Thoracic aorta (tissue), 2 donors: ENCODE measurements at regions not wholly inside any gene's neighbourhood (a gene's known extent, or its start where the extent isn't known, plus 50 kb on each side); places are given as distances from the start of the nearest gene placed in this dataset.

ENCODE experiments used
- ATAC-seq: fragments of 150-250 bp; one replicate; pipeline ENCODE4 v1.8.0; 2017; ENCODE audit warnings: low read depth; ENCODE audit not compliant: insufficient number of reproducible peaks, low FRiP score
- DNase-seq: peaks from one replicate; pipeline ENCODE4 v3.0.0-alpha.2; 2020; ENCODE audit warnings: low spot score
- H3K27ac ChIP-seq, 2 donors: fragments of 200-600 bp; sonication (generic); 1 replicate in 1 of 2; 2 replicates in 1 of 2; pipeline ENCODE4 v1.5.1; 2016; ENCODE audit warnings: mild to moderate bottlenecking in 2 of 2, moderate library complexity in 2 of 2
- H3K27me3 ChIP-seq: fragments of 200-600 bp; sonication (generic); replicated peaks from 2 replicates; pipeline ENCODE4 v1.6.0; 2016; ENCODE audit warnings: mild to moderate bottlenecking; ENCODE audit not compliant: insufficient read depth
- H3K36me3 ChIP-seq: fragments of 200-600 bp; sonication (generic); one replicate; pipeline ENCODE4 v1.5.1; 2016
- H3K4me1 ChIP-seq, 2 donors: fragments of 200-600 bp; sonication (generic); 1 replicate in 1 of 2; 2 replicates in 1 of 2; pipeline versions ENCODE4 v1.5.1 to v1.6.0; 2016; ENCODE audit warnings: low read depth in 2 of 2, mild to moderate bottlenecking in 1 of 2; ENCODE audit not compliant: control insufficient read depth in 1 of 2
- H3K4me3 ChIP-seq: fragments of 200-600 bp; sonication (generic); 2 replicates; pipeline ENCODE4 v1.5.1; 2016; ENCODE audit warnings: mild to moderate bottlenecking
- H3K9me3 ChIP-seq: fragments of 200-600 bp; sonication (generic); 2 replicates; pipeline ENCODE4 v1.5.1; 2016
- CTCF ChIP-seq: fragments of 200-600 bp; sonication (generic); IDR thresholded peaks from one replicate; pipeline ENCODE4 v1.5.1; 2019; ENCODE audit warnings: antibody characterized with exemption

- Histone ChIP-seq H3K4me1 (no peaks in the 10 kb centered on the region), H3K27me3 (no peaks in the 10 kb centered on the region), H3K27ac (no peak overlapping the region), H3K36me3 (no peaks in the 10 kb centered on the region), H3K9me3 (no peaks in the 10 kb centered on the region), H3K4me3 (no peak overlapping the region)
- ATAC-seq (no peak), DNase-seq (no peak)
- no peak for TF ChIP-seq CTCF
These were observed 299.9 kb upstream of the SFRP2 start for GRCh38 chr4:154088741-154089140.

- no peak for TF ChIP-seq CTCF
- no peaks in the 10 kb centered on the region for H3K36me3 ChIP-seq
- no peak overlapping the region for H3K4me3 ChIP-seq
- H3K9me3 ChIP-seq, result no peaks in the 10 kb centered on the region
- no peak overlapping the region for H3K27ac ChIP-seq
- ATAC-seq (no peak), DNase-seq (no peak)
- H3K27me3 ChIP-seq, result no peaks in the 10 kb centered on the region
- H3K4me1 ChIP-seq, result no peaks in the 10 kb centered on the region
These were observed 297.4 kb upstream of the SFRP2 start for GRCh38 chr4:154086247-154086646.

GRCh38 chr4:154084864-154085263 is 296.0 kb upstream of the SFRP2 start:
- no peak overlapping the region for H3K4me3 ChIP-seq
- DNase-seq (no peak), ATAC-seq (no peak)
- no peaks in the 10 kb centered on the region for H3K9me3 ChIP-seq
- H3K4me1 ChIP-seq, result no peaks in the 10 kb centered on the region
- no peak for TF ChIP-seq CTCF
- H3K27me3 ChIP-seq, result no peaks in the 10 kb centered on the region
- no peaks in the 10 kb centered on the region for H3K36me3 ChIP-seq
- no peak overlapping the region for H3K27ac ChIP-seq

GRCh38 chr4:154082760-154083535 is 294.1 kb upstream of the SFRP2 start:
- no peak for TF ChIP-seq CTCF
- no peak overlapping the region for H3K4me3 ChIP-seq
- no peaks in the 10 kb centered on the region for H3K36me3 ChIP-seq
- DNase-seq (no peak), ATAC-seq (no peak)
- no peaks in the 10 kb centered on the region for H3K4me1 ChIP-seq
- no peak overlapping the region for H3K27ac ChIP-seq
- no peaks in the 10 kb centered on the region for H3K9me3 ChIP-seq
- no peaks in the 10 kb centered on the region for H3K27me3 ChIP-seq

- H3K9me3 ChIP-seq, result no peaks in the 10 kb centered on the region
- DNase-seq, result no peak
- no peak for ATAC-seq
- H3K27me3 ChIP-seq, result no peaks in the 10 kb centered on the region
- no peak overlapping the region for H3K4me3 ChIP-seq
- H3K27ac ChIP-seq, result no peak overlapping the region
- TF ChIP-seq CTCF, result no peak
- H3K36me3 ChIP-seq, result no peaks in the 10 kb centered on the region
- H3K4me1 ChIP-seq, result no peaks in the 10 kb centered on the region
These were observed 292.5 kb upstream of the SFRP2 start for GRCh38 chr4:154081391-154081790.
